ENCODE measurements at regions not wholly inside any gene's neighbourhood (a gene's known extent, or its start where the extent isn't known, plus 50 kb on each side); places are given as distances from the start of the nearest gene placed in this dataset.
"Not testable (repeated sequence)": the region's sequence is repeated elsewhere in the genome, so short reads cannot be mapped to it uniquely, and the experiment has no call there.

- Histone ChIP-seq H3K9me3 (ENCODE audit: control insufficient read depth in 2 of 2, low read length in 2 of 2) (no peaks in the 10 kb centered on the region), H3K9ac (ENCODE audit: low read length in 2 of 2) (no peak overlapping the region), H3K4me1 (ENCODE audit: control insufficient read depth, insufficient read depth, low read length) (no peaks in the 10 kb centered on the region), H3K27me3 (ENCODE audit: control insufficient read depth in 1 of 2, insufficient read depth in 2 of 2, low read length in 2 of 2) (no peaks in the 10 kb centered on the region), H3K36me3 (ENCODE audit: control insufficient read depth in 2 of 2, insufficient read depth in 2 of 2, low read length in 2 of 2) (no peaks in the 10 kb centered on the region), H3K27ac (ENCODE audit: low read length) (no peak overlapping the region), H3K4me3 (ENCODE audit: low read length in 2 of 2) (no peak overlapping the region)
These were observed 508.6 kb downstream of the TNS3 start for GRCh38 chr7:47073284-47073683.

GRCh38 chr7:47071866-47072265 is 510.0 kb downstream of the TNS3 start:
- H3K36me3 ChIP-seq (ENCODE audit: control insufficient read depth in 2 of 2, insufficient read depth in 2 of 2, low read length in 2 of 2) = no peaks in the 10 kb centered on the region
- no peaks in the 10 kb centered on the region for H3K27me3 ChIP-seq (ENCODE audit: control insufficient read depth in 1 of 2, insufficient read depth in 2 of 2, low read length in 2 of 2)
- no peak overlapping the region for H3K27ac ChIP-seq (ENCODE audit: low read length)
- H3K4me3 ChIP-seq (ENCODE audit: low read length in 2 of 2) = no peak overlapping the region
- no peak overlapping the region for H3K9ac ChIP-seq (ENCODE audit: low read length in 2 of 2)
- no peaks in the 10 kb centered on the region for H3K4me1 ChIP-seq (ENCODE audit: control insufficient read depth, insufficient read depth, low read length)
- no peaks in the 10 kb centered on the region for H3K9me3 ChIP-seq (ENCODE audit: control insufficient read depth in 2 of 2, low read length in 2 of 2)

- Histone ChIP-seq H3K9me3 (ENCODE audit: control insufficient read depth in 2 of 2, low read length in 2 of 2) (peaks cover 0 to 3% of the 10 kb centered on the region in 2 donors), H3K9ac (ENCODE audit: low read length in 2 of 2) (no peak overlapping the region), H3K4me3 (ENCODE audit: low read length in 2 of 2) (no peak overlapping the region), H3K27ac (ENCODE audit: low read length) (no peak overlapping the region), H3K4me1 (ENCODE audit: control insufficient read depth, insufficient read depth, low read length) (no peaks in the 10 kb centered on the region), H3K36me3 (ENCODE audit: control insufficient read depth in 2 of 2, insufficient read depth in 2 of 2, low read length in 2 of 2) (no peaks in the 10 kb centered on the region), H3K27me3 (ENCODE audit: control insufficient read depth in 1 of 2, insufficient read depth in 2 of 2, low read length in 2 of 2) (no peaks in the 10 kb centered on the region)
These were observed 512.4 kb downstream of the TNS3 start for GRCh38 chr7:47069385-47070076.

GRCh38 chr7:47066976-47067614 is 514.8 kb downstream of the TNS3 start:
- peaks cover 0 to 3% of the 10 kb centered on the region in 2 donors for H3K9me3 ChIP-seq (ENCODE audit: control insufficient read depth in 2 of 2, low read length in 2 of 2)
- H3K36me3 ChIP-seq (ENCODE audit: control insufficient read depth in 2 of 2, insufficient read depth in 2 of 2, low read length in 2 of 2) = no peaks in the 10 kb centered on the region
- H3K9ac ChIP-seq (ENCODE audit: low read length in 2 of 2) = no peak overlapping the region
- H3K4me1 ChIP-seq (ENCODE audit: control insufficient read depth, insufficient read depth, low read length) = no peaks in the 10 kb centered on the region
- no peak overlapping the region for H3K4me3 ChIP-seq (ENCODE audit: low read length in 2 of 2)
- H3K27me3 ChIP-seq (ENCODE audit: control insufficient read depth in 1 of 2, insufficient read depth in 2 of 2, low read length in 2 of 2) = no peaks in the 10 kb centered on the region
- H3K27ac ChIP-seq (ENCODE audit: low read length) = no peak overlapping the region

- Histone ChIP-seq H3K9me3 (ENCODE audit: control insufficient read depth in 2 of 2, low read length in 2 of 2) (no peaks in the 10 kb centered on the region), H3K4me1 (ENCODE audit: control insufficient read depth, insufficient read depth, low read length) (no peaks in the 10 kb centered on the region), H3K27ac (ENCODE audit: low read length) (no peak overlapping the region), H3K36me3 (ENCODE audit: control insufficient read depth in 2 of 2, insufficient read depth in 2 of 2, low read length in 2 of 2) (no peaks in the 10 kb centered on the region), H3K9ac (ENCODE audit: low read length in 2 of 2) (no peak overlapping the region), H3K4me3 (ENCODE audit: low read length in 2 of 2) (no peak overlapping the region), H3K27me3 (ENCODE audit: control insufficient read depth in 1 of 2, insufficient read depth in 2 of 2, low read length in 2 of 2) (peaks cover 0 to 6% of the 10 kb centered on the region in 2 donors)
These were observed 525.2 kb downstream of the TNS3 start for GRCh38 chr7:47056731-47057130.

GRCh38 chr7:47052541-47053208 is 529.2 kb downstream of the TNS3 start:
- H3K27ac ChIP-seq (ENCODE audit: low read length); H3K36me3 ChIP-seq (ENCODE audit: control insufficient read depth in 2 of 2, insufficient read depth in 2 of 2, low read length in 2 of 2); H3K9me3 ChIP-seq (ENCODE audit: control insufficient read depth in 2 of 2, low read length in 2 of 2); H3K4me1 ChIP-seq (ENCODE audit: control insufficient read depth, insufficient read depth, low read length); H3K9ac ChIP-seq (ENCODE audit: low read length in 2 of 2); H3K27me3 ChIP-seq (ENCODE audit: control insufficient read depth in 1 of 2, insufficient read depth in 2 of 2, low read length in 2 of 2): not testable (repeated sequence)
- H3K4me3 ChIP-seq (ENCODE audit: low read length in 2 of 2) = peak overlapping the region in 1 of 2 donors; percentile 8

- H3K27ac ChIP-seq (ENCODE audit: low read length) = no peak overlapping the region
- H3K9me3 ChIP-seq (ENCODE audit: control insufficient read depth in 2 of 2, low read length in 2 of 2) = no peaks in the 10 kb centered on the region
- no peaks in the 10 kb centered on the region for H3K36me3 ChIP-seq (ENCODE audit: control insufficient read depth in 2 of 2, insufficient read depth in 2 of 2, low read length in 2 of 2)
- H3K4me1 ChIP-seq (ENCODE audit: control insufficient read depth, insufficient read depth, low read length) = peaks cover 8% of the 10 kb centered on the region
- no peak overlapping the region for H3K4me3 ChIP-seq (ENCODE audit: low read length in 2 of 2)
- H3K27me3 ChIP-seq (ENCODE audit: control insufficient read depth in 1 of 2, insufficient read depth in 2 of 2, low read length in 2 of 2) = peaks cover 0 to 6% of the 10 kb centered on the region in 2 donors
- H3K9ac ChIP-seq (ENCODE audit: low read length in 2 of 2) = no peak overlapping the region
These were observed 532.6 kb downstream of the TNS3 start for GRCh38 chr7:47049234-47049774.

- Histone ChIP-seq H3K27ac (ENCODE audit: low read length) (no peak overlapping the region), H3K9ac (ENCODE audit: low read length in 2 of 2) (no peak overlapping the region), H3K36me3 (ENCODE audit: control insufficient read depth in 2 of 2, insufficient read depth in 2 of 2, low read length in 2 of 2) (no peaks in the 10 kb centered on the region), H3K4me3 (ENCODE audit: low read length in 2 of 2) (no peak overlapping the region), H3K9me3 (ENCODE audit: control insufficient read depth in 2 of 2, low read length in 2 of 2) (no peaks in the 10 kb centered on the region), H3K27me3 (ENCODE audit: control insufficient read depth in 1 of 2, insufficient read depth in 2 of 2, low read length in 2 of 2) (no peaks in the 10 kb centered on the region), H3K4me1 (ENCODE audit: control insufficient read depth, insufficient read depth, low read length) (peaks cover 11% of the 10 kb centered on the region)
These were observed 534.5 kb downstream of the TNS3 start for GRCh38 chr7:47047384-47047783.

- no peaks in the 10 kb centered on the region for H3K27me3 ChIP-seq (ENCODE audit: control insufficient read depth in 1 of 2, insufficient read depth in 2 of 2, low read length in 2 of 2)
- H3K9me3 ChIP-seq (ENCODE audit: control insufficient read depth in 2 of 2, low read length in 2 of 2) = no peaks in the 10 kb centered on the region
- no peak overlapping the region for H3K9ac ChIP-seq (ENCODE audit: low read length in 2 of 2)
- peaks cover 13% of the 10 kb centered on the region for H3K4me1 ChIP-seq (ENCODE audit: control insufficient read depth, insufficient read depth, low read length)
- no peak overlapping the region for H3K4me3 ChIP-seq (ENCODE audit: low read length in 2 of 2)
- H3K27ac ChIP-seq (ENCODE audit: low read length) = no peak overlapping the region
- H3K36me3 ChIP-seq (ENCODE audit: control insufficient read depth in 2 of 2, insufficient read depth in 2 of 2, low read length in 2 of 2) = no peaks in the 10 kb centered on the region
These were observed 535.0 kb downstream of the TNS3 start for GRCh38 chr7:47046949-47047348.

GRCh38 chr7:47045207-47046051 is 536.5 kb downstream of the TNS3 start:
- H3K9me3 ChIP-seq (ENCODE audit: control insufficient read depth in 2 of 2, low read length in 2 of 2) = no peaks in the 10 kb centered on the region
- H3K9ac ChIP-seq (ENCODE audit: low read length in 2 of 2) = no peak overlapping the region
- peaks cover 13% of the 10 kb centered on the region for H3K4me1 ChIP-seq (ENCODE audit: control insufficient read depth, insufficient read depth, low read length)
- H3K4me3 ChIP-seq (ENCODE audit: low read length in 2 of 2) = peak overlapping the region in 1 of 2 donors; percentile 8
- no peaks in the 10 kb centered on the region for H3K27me3 ChIP-seq (ENCODE audit: control insufficient read depth in 1 of 2, insufficient read depth in 2 of 2, low read length in 2 of 2)
- H3K36me3 ChIP-seq (ENCODE audit: control insufficient read depth in 2 of 2, insufficient read depth in 2 of 2, low read length in 2 of 2) = no peaks in the 10 kb centered on the region
- no peak overlapping the region for H3K27ac ChIP-seq (ENCODE audit: low read length)
